ENCODE measurements at regions not wholly inside any gene's neighbourhood (a gene's known extent, or its start where the extent isn't known, plus 50 kb on each side); places are given as distances from the start of the nearest gene placed in this dataset.

DNA sequence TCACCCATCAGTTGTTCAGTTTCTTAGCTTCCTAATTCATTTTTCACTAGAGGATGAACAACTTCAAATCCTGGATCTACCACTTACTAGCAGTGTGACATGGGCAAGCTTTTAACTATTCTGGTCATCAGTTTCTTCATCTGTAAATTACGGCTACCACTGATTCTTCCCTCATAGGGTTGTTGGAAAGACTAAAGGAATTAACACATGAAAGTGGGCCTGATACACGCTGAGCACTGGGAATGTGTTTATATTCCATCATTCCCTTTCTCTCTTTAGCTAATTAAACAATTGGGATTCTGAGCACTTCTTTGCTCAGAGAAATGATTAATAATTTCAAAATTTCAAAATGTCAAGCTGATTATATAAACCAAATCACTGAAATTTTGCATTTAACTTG lies 862.3 kb upstream of the GCFC2 start:
- no peak for DNase-seq

- peak; percentile 58 for DNase-seq
These were observed 859.1 kb upstream of the GCFC2 start for GRCh38 chr2:76569819-76570218.

DNA sequence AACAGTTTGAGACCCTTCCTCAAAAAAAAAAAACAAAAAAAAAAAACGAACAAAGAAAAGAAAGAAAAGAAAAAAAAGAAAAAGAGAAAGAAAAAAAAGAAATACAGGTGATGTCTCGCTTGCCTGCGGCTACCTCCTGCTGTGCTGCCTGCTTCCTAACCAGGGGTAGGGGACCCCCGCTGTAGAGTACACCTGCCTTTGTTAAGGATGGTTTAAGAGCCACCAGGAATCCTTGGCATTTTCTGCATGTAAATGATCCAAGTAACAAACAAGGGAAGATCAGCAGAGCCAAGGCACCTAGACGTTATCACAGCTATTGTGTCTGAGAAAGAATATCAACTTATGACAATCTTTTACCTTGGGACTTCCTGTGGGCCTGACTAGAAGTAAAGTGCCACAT lies 856.8 kb upstream of the GCFC2 start:
- no peak for DNase-seq

GRCh38 chr2:76564734-76565133 lies 854.0 kb upstream of the GCFC2 start:
- DNase-seq = no peak

GRCh38 chr2:76563730-76564129 lies 853.0 kb upstream of the GCFC2 start:
- DNase-seq = no peak

- DNase-seq = no peak
These were observed 847.4 kb upstream of the GCFC2 start for GRCh38 chr2:76558157-76558556.

- no peak for DNase-seq
These were observed 845.3 kb upstream of the GCFC2 start for GRCh38 chr2:76556018-76556417.

DNA sequence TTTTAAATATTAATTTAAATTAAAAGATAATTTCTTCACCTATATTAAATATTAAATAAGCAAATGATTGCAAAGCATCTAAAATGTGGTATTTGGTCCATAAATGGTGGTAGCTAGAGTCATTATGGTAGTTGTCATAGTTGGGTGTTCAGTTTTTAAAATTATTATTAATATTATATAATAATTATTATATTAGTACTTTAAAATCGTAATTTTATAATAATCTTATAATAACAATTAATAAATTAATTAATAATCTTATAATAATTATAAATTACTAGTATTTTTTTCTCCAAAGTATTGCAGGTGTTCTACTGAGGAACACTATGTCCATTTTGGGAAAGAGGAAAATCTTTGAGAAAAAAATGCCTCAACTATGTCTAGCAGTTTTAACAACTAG lies 835.5 kb upstream of the GCFC2 start:
- no peak for DNase-seq

- DNase-seq = no peak
These were observed 834.2 kb upstream of the GCFC2 start for GRCh38 chr2:76544901-76545300.

- no peak for DNase-seq
These were observed 806.8 kb upstream of the GCFC2 start for GRCh38 chr2:76517574-76517909.

GRCh38 chr2:76516861-76517573 lies 806.3 kb upstream of the GCFC2 start:
- DNase-seq = no peak

DNA sequence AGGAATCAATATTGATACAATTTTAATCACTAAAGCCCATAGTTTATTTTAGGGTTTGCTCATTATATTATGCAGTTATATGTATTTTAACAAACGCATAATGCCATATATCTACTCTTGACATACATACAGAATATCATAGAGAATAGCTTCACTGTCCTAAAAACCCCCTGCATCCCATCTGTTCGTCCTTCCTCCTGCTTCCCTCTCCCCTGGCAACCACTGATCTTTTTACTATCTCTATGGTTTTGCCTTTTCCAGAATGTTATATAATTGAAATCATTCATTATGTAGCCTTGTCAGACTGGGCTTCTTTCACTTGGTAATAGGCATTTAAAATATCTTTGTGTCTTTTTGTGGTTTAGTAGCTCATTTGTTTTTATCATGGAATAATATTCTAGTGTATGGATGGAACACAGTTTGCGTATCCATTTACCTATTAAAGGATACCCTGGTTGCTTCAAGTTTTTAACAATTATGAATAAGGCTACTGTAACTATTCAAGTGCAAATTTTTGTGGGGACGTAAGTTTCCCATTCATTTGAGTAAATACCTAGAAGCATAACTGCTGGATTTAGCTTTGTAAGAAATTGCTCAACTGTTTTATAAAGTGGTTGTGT lies 801.6 kb upstream of the GCFC2 start:
- no peak for DNase-seq

DNA sequence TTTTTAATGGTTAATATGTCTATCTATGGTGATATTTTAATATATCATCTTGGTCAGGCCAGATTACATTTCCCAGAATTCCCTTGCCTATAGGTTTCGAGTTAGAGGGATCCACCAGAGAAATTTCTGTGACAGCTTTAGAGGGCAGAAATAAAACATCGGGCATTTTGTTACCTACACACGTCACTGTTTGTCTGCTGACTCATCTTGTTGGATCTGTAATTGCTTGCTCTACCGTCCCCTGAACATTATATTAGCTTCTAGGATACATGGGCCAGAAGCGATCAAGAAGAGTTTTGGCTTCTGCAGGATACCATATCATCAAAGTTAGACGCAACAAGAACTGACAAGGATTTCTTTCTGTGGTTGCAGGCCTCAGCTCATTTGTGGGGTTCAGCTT lies 795.8 kb upstream of the GCFC2 start:
- peak; percentile 83 for DNase-seq

DNA sequence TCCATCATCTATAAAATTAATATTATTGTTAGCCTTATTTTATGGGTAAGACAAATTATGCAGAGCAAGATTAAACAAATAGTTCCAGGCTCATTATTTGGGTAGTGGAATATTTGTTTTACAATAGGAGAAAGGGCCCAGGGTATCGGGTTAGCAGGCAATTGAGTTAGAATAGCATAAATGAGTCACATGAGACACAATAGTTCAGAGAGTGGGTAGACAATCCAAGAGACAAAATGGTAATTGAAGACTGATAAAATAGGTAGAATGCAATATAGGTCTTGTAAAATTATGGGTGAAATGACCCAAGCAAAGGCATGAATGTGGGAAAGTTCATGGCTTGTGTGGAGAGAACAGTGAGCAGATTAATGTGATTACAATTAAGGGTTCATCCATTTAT lies 790.9 kb upstream of the GCFC2 start:
- DNase-seq = peak; percentile 22

DNA sequence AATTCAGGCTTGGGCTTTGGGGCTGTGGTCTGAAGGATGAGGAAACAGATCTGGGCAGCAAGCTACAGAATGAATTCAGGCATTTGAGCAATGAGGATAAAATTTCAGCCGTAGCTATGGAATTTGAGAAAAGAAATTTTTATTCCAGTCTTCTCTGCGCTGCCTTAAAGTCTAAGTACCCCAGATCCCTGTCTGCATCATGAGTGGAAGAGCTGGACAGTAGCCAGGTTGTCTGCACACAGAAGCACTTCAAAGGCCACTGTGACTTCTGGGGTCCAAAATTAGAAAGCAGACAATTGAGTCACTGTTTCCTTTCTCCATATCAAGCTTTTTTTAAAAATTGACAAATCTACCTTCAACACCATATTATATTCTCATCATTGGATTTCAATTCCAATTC lies 787.6 kb upstream of the GCFC2 start:
- DNase-seq = peak; percentile 44

- no peak for DNase-seq
These were observed 780.8 kb upstream of the GCFC2 start for GRCh38 chr2:76491503-76491902.

DNA sequence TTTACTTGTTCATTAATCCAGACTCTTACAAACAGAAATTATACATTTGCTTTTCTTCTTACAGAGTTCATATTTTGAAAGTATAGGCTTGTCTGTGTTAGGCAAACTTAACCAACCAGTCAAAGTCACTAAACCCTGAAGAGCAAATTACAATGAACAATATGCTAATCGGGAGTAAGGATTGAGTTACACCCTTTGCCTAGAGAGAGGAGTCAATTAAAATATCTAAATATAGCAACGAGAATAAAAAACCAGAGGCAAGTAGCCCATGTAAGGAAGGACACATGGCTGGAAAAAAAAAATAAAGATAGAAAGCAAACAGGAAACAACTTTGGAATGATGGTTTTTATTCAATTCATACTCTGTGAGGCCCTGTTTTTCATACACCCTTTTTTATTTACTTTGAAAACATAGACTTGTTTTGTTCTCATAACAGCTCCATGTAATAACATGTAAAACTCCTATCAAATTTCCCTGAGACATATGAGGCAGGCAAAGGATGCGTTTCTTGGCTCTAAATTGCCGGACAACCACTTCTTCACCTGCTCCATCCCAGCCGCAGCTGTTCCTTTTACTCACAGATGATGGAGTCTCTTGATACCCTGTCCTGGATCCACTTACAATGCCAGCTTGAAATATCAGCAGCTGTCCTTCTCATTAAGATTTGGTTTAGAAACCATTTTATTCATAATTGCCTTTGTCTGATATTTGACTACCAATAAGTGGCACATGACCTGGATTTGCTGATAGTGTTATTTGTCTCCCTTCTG lies 767.7 kb upstream of the GCFC2 start:
- DNase-seq = peak; percentile 8

DNA sequence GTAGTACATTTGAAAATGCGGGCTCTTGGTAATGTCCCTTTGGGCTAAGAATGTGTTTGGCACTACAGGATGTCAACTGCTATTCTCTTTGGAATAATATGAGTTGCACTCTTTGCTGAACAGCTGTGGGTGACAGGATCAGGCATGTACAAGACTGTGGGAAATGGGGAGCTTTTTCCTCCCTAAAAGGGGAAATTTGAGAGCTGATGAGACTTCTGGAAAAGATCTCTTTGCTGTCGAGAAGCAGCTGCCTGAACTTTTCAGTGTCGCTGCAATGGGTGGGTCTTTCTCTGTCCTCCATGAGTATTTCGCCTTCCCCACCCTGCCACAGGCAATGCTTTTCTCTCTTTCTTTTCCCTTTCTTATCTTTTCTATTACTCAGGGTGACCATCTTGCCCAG lies 762.2 kb upstream of the GCFC2 start:
- DNase-seq = no peak

DNA sequence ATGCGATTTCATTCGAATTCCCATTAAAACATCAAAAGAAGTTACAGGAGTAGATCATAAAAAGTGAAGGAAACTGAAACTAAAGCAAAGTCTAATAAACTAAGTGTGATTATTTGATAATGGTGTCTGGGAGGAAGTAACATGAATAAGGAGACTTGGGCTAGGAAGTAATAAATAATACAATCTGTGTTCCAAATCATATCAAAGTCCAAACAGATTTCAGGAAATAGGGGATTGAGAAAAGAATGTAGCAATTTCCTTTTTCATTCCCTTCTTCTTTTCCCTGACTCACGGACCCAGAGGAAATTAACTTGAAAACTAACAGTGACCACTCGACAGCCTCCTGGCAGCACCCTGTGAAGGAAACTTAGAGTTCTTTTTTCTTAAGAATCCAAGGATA lies 758.4 kb upstream of the GCFC2 start:
- no peak for DNase-seq

DNA sequence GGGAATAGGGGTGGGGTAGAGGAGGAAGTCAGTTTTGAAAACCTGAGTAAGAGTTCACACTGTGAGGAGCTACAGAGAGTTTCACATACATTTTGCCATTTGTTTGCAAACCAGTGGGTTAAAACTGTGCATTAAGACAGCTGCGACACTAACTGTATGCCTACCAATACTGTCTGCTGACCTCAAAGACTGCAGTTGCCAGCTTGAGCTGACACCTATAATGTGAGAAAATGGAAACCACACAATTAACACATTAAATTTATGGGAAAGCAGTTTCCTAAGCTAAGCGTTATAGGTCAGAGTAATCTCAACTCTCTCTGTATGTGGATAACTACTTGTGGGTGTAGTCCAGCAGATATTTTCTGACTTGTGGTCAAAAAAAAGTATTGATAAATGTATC lies 756.6 kb upstream of the GCFC2 start:
- no peak for DNase-seq

- peak; percentile 21 for DNase-seq
These were observed 753.6 kb upstream of the GCFC2 start for GRCh38 chr2:76464310-76464709.

GRCh38 chr2:76461431-76461830 lies 750.7 kb upstream of the GCFC2 start:
- no peak for DNase-seq

DNA sequence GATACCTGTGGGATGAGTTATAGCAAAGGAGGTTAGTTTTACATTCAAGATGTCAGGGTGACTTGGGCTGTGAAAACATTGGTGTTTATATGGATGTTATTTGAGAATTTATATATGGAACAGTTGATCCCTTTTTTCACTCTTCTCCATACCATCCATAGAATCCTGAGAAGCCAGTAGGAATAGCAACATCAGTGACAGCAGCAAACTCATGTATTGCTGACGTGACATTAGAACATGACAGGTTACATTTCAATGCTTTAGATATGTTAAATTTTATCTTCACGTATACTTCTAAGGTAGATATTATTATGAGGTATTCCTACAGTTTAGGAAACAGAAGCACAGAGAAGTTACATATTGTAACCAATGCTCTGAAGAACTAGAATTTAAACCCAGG lies 745.2 kb upstream of the GCFC2 start:
- DNase-seq = no peak

DNA sequence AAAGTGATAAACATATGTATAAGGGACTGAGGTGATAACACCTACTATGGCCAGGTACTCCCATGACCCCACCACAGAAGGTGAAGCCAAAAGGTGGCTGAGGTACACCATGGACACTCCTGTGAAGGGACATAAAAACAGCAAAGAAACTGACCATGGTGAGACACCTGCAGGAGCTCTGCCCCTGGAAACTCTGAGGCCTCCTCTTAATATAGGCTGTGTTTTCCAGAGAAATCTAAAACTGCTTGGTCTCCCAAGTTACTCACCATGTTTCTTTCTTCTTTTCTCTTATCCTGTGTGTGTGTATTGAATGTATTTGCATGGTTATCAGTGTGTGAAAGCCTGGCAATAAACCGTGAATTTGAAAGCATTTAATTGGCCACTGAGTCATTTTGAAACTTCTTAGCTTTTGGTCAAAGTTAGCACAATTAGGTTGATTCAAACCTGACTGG lies 739.3 kb upstream of the GCFC2 start:
- DNase-seq = no peak
